Pancreas (tissue), 10 donors: ENCODE measurements at regions not wholly inside any gene's neighbourhood (a gene's known extent, or its start where the extent isn't known, plus 50 kb on each side); places are given as distances from the start of the nearest gene placed in this dataset.

Experiments used
- ATAC-seq, 4 donors: fragments of 200-7000 bp; cut with Tn5 transposase; one replicate each; pipeline versions ENCODE4 v1.8.0 to v1.9.1; 2020; ENCODE audit warnings: mild to moderate bottlenecking in 4 of 4, moderate library complexity in 4 of 4
- DNase-seq, 6 donors: peaks; one replicate each; pipeline ENCODE4 v3.0.0-alpha.2; 2020
- FAIRE-seq: peaks from 2 replicates; lab custom pipeline; 2012; peaks lifted over from hg19 to GRCh38; lab: Jason Lieb, UNC
- H3K27ac ChIP-seq, 4 donors: fragments of 200-600 bp; sonication (generic); 1 replicate in 3 of 4; 2 replicates in 1 of 4; pipeline versions ENCODE4 v1.5.0 to v1.8.0; 2020
- H3K27me3 ChIP-seq, 4 donors: fragments of 200-600 bp; one replicate each; pipeline ENCODE4 v1.8.0; 2021
- H3K36me3 ChIP-seq, 3 donors: fragments of 200-600 bp; sonication (generic) in 1 of 3; one replicate each; pipeline versions ENCODE4 v1.5.0 to v1.8.0; 2020 to 2021
- H3K4me1 ChIP-seq, 3 donors: fragments of 200-600 bp; one replicate each; pipeline ENCODE4 v1.8.0; 2021
- H3K4me3 ChIP-seq, 4 donors: fragments of 200-600 bp; sonication (generic) in 2 of 4; one replicate each; pipeline versions ENCODE4 v1.5.0 to v1.8.0; 2020 to 2021
- H3K9me3 ChIP-seq, 4 donors: fragments of 200-600 bp; one replicate each; pipeline ENCODE4 v1.8.0; 2021
- CTCF ChIP-seq, 4 donors: fragments of 200-600 bp; sonication (generic) in 3 of 4; IDR thresholded peaks; one replicate each; pipeline versions ENCODE4 v1.5.0 to v1.8.0; 2021; ENCODE audit warnings: antibody characterized with exemption in 4 of 4
- WGBS, 2 donors: extraction: QIAGEN DNeasy Blood & Tissue Kit; methylation state at CpG; one replicate each; pipeline ENCODE4 v1.1.7; 2013; 5-methylcytosine and 5-hydroxymethylcytosine counted together
- intact Hi-C, 3 donors: fragments of 100-400 bp; cut with DNase I; formaldehyde crosslinking; loops; one replicate each; pipeline versions ENCODE4 v1.11.1 to v1.14.2; 2022
- donor health status: healthy with polysubstance abuse.
- donor health status: DM: no; HTN: no; CAD: no; lungs with moderate emphysema.
- donor health status: DM: no; HTN: no; CAD: no.
- donor health status: control.
- donor health status: control.
- donor health status: Bipolar disorder and iron deficiency.
- donor health status: DM: yes; HTN: yes; CAD: no.
- donor health status: DM: no; HTN: no; CAD: no.
- donor health status: DM: no; HTN: no; CAD: no.
- donor health status: DM: yes; HTN: yes; CAD: no.

- intact Hi-C loops: no loop called here
- Histone ChIP-seq H3K27me3 (no peaks in the 10 kb centered on the region), H3K9me3 (no peaks in the 10 kb centered on the region), H3K36me3 (no peaks in the 10 kb centered on the region), H3K4me3 (no peak overlapping the region), H3K27ac (no peak overlapping the region), H3K4me1 (no peaks in the 10 kb centered on the region)
- DNase-seq (no peak), ATAC-seq (no peak), FAIRE-seq (no peak)
- 89 to 96% methylated on average over 1 of the region's 1 CpG for WGBS, 2 donors
- TF ChIP-seq CTCF (IDR thresholded peaks at IDR 0.05): no peak
Measured at GRCh38 chr7:77469927-77470326, 53.8 kb upstream of the GSAP start.

GRCh38 chr7:77467408-77467807, 51.3 kb upstream of the GSAP start:
- 57 to 67% methylated on average over 3 of the region's 3 CpGs for WGBS, 2 donors
- FAIRE-seq: no peak

GRCh38 chr7:77466450-77466849, 50.3 kb upstream of the GSAP start:
- DNase-seq: no peak
- Histone ChIP-seq H3K36me3 (no peaks in the 10 kb centered on the region), H3K4me3 (no peak overlapping the region), H3K4me1 (no peaks in the 10 kb centered on the region), H3K9me3 (no peaks in the 10 kb centered on the region), H3K27me3 (no peaks in the 10 kb centered on the region), H3K27ac (no peak overlapping the region)
- no peak for FAIRE-seq
- intact Hi-C loops: no loop called here
- WGBS, 2 donors: 68 to 78% methylated on average over 1 of the region's 1 CpG
- TF ChIP-seq CTCF (IDR thresholded peaks at IDR 0.05): no peak
- no peak for ATAC-seq

More at GRCh38 chr7:77467408-77467807, 51.3 kb upstream of the GSAP start:
- H3K4me3 ChIP-seq: no peak overlapping the region
- TF ChIP-seq CTCF (IDR thresholded peaks at IDR 0.05): no peak
- H3K4me1 ChIP-seq: no peaks in the 10 kb centered on the region
- H3K27ac ChIP-seq: no peak overlapping the region
- peak in 1 of 6 donors; percentile 26 for DNase-seq
- no peaks in the 10 kb centered on the region for H3K27me3 ChIP-seq
- no peaks in the 10 kb centered on the region for H3K9me3 ChIP-seq
- no peaks in the 10 kb centered on the region for H3K36me3 ChIP-seq
- intact Hi-C loops: no loop called here
- peak in 3 of 4 donors; percentile 45 to 75 (median 70) for ATAC-seq
